ENCODE measurements at regions not wholly inside any gene's neighbourhood (a gene's known extent, or its start where the extent isn't known, plus 50 kb on each side); places are given as distances from the start of the nearest gene placed in this dataset.

DNA sequence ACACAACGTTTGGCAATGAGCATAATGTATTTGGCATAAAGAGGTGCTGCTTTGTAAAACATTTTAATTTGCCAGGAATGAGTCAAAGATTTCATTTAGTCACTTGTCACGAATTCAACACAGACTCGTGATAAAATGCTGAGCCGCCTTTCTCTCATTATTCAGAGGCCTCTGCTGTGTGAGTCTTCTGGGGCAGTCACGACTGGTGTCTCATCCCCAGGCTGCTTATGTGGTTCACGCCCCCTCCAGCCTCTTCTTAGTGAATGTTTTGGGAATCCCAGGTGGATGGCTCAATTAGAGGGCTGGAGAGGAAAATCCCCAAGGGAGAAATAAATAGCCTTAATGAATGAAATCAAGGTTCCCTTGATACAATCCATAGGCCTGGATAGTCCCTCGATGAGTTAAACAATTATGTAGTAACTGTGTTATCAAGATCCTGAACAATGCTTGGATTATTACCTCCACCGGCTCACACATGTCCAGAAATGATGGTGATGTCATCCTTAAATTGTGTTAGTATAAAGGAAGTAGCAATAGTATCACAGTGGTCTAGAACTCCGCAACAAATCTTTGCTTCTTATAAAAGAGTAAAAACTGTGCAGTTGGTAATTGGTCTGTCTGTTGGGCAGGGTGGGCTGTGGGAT lies 192.1 kb upstream of the ADAMTS16 start:
- DNase-seq = no peak

DNA sequence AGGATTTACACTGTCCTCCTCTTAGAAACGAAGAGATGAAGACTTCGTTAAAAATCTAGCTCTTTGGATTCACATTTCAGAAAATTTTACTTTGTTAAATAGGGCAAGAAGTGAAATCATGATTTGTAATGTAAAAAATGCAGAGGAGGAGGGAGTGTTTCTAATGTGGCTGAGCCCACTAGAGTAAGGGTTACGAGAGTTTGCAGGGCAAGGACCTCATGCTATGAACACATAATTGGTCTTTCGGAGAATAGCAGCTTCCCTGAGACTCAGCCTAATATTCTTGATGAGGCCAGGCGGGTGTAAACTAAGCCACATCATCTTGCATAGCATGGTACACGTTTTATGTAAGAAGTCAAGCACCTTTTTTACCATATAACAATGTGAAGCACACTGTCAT lies 191.0 kb upstream of the ADAMTS16 start:
- DNase-seq = no peak

DNA sequence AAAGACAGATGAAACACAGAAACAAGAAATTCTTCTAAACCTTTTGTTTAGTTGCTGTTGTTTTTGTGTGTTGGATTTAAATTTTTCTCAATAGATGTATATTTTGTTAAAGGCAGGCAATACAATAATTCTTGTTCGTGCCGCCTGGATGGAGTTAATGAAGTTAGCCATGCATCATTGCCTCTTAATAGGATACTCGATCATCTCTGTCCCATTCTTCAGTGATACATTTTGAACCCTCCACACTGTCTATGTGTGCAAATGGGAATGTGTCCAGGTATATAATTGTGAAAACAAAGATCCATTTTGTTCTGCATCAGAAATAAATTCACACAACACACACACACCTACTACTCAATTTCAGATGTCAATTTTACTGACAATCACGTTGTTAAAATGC lies 186.6 kb upstream of the ADAMTS16 start:
- no peak for DNase-seq

DNA sequence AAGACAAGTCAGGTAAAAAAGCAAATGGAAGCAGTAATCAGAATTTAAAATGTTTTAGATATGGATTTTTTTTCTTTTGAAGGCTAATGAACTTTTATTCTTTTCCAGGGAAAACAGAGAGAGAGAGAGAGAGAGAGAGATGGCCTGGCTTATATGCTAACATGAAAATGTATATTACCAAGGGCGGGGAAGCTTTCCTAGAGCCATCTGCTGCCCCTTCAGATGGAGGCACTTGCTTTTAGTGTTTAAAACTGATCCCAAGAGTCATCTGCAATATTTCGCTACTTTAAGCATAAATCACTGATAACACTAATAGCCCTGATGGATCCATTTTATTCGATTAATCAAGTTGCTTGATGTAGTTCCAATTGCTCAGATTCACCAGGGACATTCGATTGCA lies 186.1 kb upstream of the ADAMTS16 start:
- DNase-seq = no peak

DNA sequence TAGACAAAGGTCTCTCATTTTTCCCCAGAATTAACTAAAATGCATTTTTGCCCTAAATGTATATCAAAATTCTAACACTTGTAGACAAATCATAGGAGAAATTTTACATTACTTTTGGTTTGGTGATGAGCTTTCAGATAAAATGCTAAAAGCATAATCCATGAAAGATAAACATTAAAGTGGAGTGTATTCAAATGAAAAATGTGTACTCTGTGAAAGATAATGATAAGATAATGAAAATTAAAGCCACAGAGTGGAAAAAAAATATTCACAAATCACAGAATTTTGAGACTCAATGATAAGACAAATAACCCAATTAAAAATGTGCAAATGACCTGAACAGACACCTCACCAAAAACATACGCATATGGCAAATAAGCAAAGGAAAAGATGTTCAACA lies 176.9 kb upstream of the ADAMTS16 start:
- DNase-seq = no peak

DNA sequence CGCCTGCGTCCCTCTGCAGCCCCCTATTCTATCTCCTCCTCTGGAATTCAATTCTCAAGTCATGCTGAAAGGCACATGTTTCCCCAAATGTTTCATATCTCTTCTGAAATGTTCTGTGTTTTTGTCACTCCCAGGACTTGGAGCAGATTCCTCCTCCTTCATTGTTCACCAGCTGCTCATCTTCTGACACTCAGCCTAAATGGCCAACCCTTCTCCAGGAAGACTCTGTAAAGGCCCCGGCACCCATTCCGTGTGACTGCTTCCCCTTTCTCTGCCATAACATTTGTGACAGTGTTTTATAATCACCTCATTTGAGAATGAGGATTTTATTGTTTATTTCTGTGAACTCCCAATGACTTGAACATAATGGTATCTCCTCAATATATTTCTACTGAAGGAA lies 170.8 kb upstream of the ADAMTS16 start:
- no peak for DNase-seq

DNA sequence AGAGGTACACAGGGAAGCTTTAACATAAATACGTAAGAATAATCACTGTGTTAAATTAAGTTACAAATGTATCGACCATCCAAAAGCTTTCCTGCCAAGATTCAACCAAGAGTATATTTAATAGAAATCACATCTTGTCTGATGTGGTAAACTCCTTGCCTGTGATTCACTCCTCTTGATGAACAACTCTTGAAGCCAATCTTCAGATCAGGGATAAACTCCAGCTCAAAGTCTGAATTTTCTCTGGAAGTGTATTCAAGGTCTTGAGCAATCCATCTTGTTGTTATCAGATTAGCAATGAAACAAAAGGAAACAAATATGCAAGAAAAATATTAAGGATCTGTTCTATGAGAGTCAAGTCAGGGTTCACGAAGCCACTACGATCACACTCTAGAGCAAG lies 170.0 kb upstream of the ADAMTS16 start:
- DNase-seq = no peak

DNA sequence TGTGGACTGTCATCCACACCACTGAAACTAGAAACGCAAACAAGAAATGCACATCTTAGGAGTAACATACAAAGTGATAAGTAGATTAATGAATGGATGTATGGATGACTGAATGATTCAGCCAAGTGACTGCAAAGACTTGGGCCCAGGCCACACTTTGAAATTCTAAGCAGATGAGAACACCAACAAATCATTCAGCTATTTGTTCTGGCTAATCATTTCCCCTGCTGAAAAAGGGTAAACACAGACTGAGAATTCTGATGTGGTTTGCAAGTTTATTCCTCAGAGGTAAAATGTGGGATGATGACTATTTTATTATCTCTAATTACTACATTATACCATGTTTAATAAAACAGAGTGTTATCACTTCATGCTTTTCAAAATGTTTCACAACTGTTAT lies 163.2 kb upstream of the ADAMTS16 start:
- DNase-seq = no peak

DNA sequence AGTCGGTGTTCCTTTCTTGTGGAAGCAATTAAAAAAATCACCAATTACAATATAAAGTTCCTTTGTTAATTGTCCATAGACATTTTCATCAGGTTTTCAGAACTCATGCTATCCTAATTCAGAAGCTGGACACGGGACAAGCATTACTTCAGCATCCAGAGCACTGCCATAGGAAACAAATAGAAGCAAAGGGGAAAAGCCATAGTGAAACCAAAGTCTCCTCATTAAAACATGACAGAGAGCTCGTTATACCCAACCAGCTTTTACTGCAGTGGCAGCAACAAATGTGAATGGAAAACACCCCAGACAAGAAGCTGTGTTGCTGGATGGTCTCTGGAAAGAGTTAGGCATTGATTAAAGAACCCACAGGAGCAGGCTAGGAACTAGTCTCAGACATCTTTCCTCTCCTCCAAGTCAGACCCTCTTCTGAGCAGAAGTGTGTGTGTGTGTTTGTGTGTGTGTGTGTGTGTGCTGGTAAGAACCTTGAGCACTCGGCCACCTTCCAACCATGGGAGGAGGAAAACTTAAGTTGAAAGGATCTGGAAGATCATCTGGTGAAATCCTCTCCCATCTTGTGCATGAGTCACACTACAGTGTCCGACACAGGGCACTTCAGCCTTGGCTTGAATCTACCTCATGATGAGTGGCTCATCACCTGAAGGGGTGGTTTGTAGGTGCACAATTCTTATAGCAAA lies 162.6 kb upstream of the ADAMTS16 start:
- no peak for DNase-seq

DNA sequence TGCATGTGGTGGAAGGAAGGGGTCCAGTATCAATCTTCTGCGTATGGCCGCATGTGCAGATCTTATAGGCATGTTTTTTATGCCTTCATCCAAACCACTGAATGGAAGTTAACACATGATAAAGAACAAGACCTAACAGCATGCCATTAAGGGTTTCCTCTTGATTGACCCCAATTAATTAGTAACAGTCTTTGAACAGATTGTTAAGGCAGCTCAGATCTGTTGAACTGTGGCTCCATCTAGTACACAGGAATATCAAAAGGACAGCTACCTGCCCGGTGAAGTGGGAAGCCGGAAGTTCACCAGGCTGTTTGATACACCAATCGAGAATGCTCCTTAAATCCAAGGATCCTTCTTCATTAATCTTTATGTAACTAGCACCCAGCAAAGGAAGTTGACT lies 159.9 kb upstream of the ADAMTS16 start:
- no peak for DNase-seq

DNA sequence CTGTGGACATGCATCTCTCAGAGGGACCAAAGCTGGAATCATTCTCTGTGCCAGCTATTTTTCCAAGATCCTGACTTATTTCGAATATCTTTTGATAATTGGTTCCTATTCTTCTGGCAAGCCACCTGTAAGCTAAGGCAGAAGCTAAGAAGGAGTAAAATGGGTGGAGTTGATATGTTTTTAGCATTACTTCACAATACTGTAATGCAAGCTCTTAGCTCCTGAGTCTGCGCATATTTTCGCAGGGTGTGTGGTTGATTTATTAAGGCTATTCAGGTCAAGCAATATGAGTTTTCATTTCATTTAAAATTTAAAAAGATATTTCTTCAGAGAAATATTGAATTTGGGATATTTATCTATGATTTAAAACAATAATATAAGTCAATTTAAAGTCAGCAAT lies 158.5 kb upstream of the ADAMTS16 start:
- DNase-seq = no peak

DNA sequence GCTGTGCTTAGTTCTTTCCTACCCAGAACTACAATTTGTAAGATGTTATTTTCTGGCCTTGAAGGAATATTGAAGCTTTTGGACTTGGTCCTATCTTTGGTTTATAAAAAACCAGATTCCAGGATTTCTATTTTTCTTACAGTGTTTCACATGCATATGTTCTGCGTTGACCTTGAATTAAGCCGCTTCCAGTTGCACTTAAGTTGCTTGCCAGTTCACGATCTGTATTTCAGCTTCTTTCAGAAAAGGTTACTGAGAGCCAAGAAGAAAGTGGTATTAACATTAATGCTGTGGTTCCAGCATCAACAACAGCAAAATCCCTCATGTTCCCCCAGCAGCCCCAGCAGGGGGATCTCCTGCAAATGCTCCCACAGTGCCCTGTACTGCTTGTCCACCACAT lies 156.4 kb upstream of the ADAMTS16 start:
- DNase-seq = no peak

DNA sequence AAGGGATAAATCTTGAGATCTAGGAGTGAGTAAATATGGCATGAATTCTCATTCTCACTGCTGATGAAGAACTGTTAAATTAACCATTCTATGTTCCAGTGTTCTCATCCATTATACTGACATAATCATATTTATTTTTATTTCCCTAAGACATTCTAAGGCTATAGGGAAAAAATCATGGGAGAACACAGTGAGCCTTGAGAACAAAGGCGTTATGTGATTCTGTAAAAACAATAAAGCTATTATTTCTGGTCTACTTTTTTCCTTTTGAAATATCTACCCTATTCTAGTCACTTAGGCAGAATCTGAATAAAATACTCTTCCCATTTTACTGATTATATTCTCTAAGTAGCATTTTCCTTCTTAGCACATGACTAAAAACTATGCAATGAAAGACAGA lies 155.7 kb upstream of the ADAMTS16 start:
- DNase-seq = no peak

DNA sequence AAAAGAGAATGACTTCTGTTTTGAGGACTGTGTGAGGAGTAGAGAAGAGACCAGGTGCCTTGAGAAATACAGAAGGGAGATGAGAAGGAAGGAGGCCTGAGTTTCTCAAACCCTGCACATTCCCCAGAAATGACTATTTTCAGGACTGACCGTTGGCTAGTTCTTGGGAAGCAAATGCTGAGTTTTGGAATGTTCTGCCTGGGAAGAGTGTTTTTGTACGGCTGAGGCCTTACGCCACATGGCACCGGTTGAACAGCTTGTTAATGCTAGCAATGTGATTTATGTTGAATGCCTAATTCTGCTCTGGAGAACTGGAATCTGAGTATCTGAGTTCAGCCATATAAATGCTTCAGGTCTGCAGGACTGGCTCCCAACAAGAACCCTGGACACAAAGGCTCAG lies 152.7 kb upstream of the ADAMTS16 start:
- no peak for DNase-seq

DNA sequence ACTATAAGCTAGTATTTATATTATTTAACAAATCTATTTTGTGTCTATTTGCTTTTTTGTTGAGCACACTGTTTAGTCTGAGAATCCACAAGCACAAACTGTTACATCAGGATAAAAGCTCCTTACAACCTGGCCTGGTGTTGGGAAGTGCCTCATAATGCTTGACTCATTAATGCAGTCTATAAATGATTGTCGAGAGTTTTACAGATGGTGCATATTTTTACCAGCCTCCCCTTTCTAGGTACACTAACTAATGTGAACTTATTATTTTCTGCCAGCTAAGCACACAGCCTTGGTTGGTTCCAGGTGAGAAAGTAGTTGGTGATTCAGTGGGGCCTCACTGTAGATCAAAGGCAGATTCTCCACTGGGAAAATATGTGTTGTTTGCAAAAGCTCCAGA lies 151.0 kb upstream of the ADAMTS16 start:
- no peak for DNase-seq

DNA sequence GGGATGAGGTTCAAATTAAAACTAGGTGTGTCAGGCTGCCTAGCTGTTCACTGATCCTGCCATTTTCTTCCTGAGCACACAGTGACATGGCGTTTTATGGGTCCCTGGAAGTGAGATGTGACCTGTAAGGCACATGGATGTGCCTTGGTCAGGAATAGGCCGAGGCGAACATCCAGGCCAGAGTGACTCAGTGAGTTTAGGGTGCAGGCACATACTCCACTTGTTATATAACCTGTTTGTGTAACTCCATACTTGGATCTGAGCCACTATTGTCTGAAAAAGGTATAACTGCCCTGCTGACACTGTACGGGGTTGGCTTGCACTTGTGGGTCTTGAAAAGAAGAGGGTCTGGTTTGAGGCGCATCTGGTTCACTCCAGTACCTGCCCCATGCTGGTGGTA lies 150.1 kb upstream of the ADAMTS16 start:
- no peak for DNase-seq

DNA sequence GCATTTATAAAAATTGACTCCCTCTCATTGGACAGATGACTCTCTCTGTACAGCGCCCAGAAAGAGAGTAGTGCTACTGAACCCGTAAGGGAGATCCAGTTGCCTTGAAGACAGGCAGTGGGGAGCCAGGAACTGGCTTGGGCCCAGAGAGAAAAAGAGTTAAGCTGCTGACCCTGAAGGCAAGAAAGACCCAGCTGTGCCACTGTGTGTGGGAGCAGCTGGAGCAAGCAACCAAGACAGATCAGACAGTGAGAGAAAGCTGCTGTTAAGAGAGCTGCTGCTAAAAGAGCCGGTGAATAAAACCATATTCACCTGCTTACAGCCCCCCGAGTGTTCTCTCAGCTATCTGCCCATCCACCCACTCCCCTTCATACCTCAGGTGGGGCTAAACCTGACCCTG lies 149.7 kb upstream of the ADAMTS16 start:
- DNase-seq = no peak

DNA sequence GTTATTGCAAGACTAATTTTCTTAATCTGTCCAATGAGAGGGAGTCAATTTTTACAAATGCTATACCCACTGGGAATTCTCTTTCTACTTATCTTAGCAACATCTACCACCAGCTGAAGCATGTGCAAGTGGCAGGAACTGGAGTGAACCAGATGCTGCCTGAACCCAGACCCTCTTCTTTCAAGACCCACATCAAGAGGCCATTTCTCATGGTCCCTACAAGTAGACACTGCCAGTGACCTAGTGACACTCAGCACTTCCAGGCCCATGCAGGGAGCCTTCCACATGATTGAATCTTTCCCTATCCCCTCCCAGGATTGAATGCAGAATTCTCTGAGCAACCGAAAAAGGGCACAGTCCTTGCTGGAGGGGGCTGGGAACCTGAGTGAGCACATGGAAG lies 148.2 kb upstream of the ADAMTS16 start:
- DNase-seq = no peak

DNA sequence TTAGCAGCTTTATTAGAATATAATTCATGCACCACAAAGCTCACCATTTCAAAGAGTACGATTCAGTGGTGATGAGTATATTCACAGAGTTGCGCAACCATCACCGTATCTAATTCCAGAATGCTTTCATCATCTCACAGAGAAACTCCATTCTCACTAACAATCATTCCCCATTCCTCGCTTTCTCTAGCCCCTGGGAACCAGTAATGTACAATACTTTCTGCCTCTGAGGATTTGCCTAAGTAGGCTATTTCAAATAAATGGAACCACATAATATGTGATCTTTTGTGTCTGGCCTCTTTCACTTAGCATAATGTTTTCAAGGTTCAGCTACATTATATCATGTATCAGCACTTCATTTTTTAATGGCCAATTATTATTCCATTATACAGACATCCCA lies 145.1 kb upstream of the ADAMTS16 start:
- DNase-seq = no peak

DNA sequence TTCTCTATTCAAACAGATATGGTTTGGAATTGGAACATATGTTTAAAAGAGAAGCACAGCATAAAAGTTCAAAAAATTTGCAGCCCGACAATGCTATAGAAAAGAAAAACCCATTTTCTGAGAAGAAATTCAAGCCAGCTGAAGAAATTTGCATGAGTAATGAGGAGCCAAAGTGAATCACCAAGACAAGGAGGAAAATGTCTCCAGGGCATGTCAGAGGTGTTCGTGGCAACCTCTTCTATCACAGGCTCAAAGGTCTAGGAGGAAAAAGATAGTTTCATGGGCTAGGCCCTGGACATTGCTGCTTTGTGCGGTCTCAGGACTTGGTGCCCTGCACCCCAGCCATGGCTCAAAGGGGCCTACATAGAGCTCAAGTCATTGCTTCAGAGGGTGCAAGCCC lies 134.8 kb upstream of the ADAMTS16 start:
- no peak for DNase-seq

DNA sequence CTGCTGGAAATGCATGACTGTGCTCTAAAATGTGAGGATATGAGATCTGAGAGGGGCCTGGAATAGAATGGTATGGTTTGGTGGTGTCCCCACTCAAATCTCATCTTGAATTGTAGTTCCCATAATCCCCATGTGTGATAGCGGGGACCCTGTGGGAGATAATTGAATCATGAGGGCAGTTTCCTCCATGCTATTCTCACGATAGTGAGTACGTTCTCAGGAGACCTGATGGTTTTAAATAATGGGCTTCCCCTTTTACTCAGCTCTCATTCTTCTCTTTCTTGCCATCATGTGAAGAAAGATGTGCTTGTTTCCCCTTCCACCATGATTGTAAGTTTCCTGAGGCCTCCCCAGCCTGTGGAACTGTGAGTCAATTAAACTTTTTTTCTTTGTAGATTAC lies 133.6 kb upstream of the ADAMTS16 start:
- no peak for DNase-seq

DNA sequence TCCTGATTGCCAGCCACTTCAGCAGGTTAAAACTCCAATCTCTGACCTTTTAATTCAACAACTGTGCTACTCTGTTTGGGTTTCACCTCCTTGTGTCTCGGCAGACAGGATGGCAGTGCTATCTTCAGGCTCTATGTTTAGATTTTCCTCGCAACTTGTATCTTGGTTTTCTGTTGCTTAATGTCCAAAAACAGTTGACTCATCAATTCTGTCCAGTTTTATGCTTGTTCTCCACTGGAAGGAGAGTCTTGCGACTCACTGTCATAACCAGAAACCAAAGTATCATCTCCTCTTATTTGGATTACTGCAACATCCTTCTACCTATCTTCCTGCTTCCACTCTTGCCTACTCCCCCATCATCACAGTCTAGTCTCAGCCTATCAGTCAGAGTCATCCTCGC lies 130.9 kb upstream of the ADAMTS16 start:
- DNase-seq = no peak

DNA sequence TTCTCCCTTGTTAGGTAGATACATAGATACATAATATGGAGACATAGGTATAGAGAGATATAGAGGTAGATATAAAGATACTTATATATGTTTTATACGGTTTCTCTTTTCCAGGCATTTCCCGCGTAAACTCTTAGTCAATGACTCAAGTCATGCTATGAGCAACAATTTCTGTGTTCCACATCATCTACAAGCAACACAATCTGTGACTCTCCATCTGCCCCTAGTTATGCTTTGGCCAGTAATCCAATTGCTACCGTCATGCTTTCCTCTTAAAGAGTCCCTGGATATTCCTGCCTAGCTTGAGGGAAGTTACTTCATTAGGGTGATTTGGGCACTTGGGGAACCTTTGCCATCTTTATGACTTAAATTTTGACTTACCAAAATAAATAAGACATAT lies 129.0 kb upstream of the ADAMTS16 start:
- DNase-seq = no peak

DNA sequence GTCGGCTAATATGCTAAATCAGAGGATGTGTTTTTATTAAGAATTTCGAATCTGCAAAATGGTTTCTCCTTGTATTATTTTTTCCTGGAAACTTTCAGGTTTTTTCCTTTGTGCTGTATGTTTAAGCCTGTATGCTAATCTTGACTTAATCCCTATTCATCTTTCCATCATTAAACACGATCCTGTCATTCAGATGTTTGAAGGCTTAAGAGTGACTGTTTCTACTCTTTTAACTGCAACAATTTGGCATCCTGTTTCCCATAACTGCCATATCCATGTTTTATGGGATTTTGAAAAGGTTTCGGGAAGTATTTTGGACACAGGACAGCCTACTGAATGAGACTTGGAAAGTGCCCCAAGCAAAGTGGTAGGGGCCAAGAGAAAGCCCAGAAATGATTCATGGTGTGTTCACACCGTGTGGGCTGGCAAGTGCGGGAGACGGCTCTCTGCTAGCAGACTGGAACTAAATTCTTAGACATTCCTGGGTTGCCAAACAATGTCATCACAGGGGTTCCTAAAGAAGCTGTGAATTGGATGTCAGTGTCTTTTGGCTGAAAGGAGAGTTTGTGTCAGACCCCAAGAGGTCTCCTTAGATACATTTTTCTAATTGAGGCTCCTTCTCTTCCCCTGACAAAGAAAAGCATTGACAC lies 125.4 kb upstream of the ADAMTS16 start:
- no peak for DNase-seq
